Esophagus muscularis mucosa (tissue), 4 donors: ENCODE measurements at regions not wholly inside any gene's neighbourhood (a gene's known extent, or its start where the extent isn't known, plus 50 kb on each side); places are given as distances from the start of the nearest gene placed in this dataset.

ENCODE experiments used
- CTCF ChIP-seq, 3 experiments: fragments of 200-600 bp in 2 of 3; fragments of 450-650 bp in 1 of 3; sonication (generic) in 2 of 3; IDR thresholded peaks; one replicate each; pipeline ENCODE4 v1.5.1; 2017 to 2019; ENCODE audit warnings: antibody characterized with exemption in 3 of 3, mild to moderate bottlenecking in 2 of 3, moderate library complexity in 1 of 3
- EP300 ChIP-seq: sonication (generic); formaldehyde crosslinking; IDR thresholded peaks from one replicate; pipeline ENCODE4 v1.6.1; 2017; ENCODE audit warnings: antibody characterized with exemption
- POLR2A ChIP-seq: fragments of 450-650 bp; IDR thresholded peaks from one replicate; pipeline ENCODE4 v1.6.1; 2017; ENCODE audit warnings: antibody characterized with exemption, moderate library complexity, mild to moderate bottlenecking, low read depth
- POLR2AphosphoS5 ChIP-seq, 2 donors: sonication (generic); formaldehyde crosslinking; IDR thresholded peaks; one replicate each; pipeline ENCODE4 v1.6.1; 2017; ENCODE audit warnings: antibody characterized with exemption in 2 of 2

GRCh38 chr12:43052441-43052840 is 462.9 kb upstream of the PRICKLE1 start:
- TF ChIP-seq CTCF (IDR thresholded peaks at IDR 0.05) (no peak), POLR2A (no peak), POLR2AphosphoS5 (IDR thresholded peaks at IDR 0.05) (no peak), EP300 (no peak)
